CD4-positive, alpha-beta T cell (primary cell): ENCODE measurements at regions not wholly inside any gene's neighbourhood (a gene's known extent, or its start where the extent isn't known, plus 50 kb on each side); places are given as distances from the start of the nearest gene placed in this dataset.
"Not testable (repeated sequence)": the region's sequence is repeated elsewhere in the genome, so short reads cannot be mapped to it uniquely, and the experiment has no call there.

ENCODE experiments used
- ATAC-seq: fragments of 200-7000 bp; cut with Tn5 transposase; one replicate; pipeline ENCODE4 v1.10.0; 2022; ENCODE audit warnings: mild to moderate bottlenecking; ENCODE audit not compliant: poor library complexity
- CTCF ChIA-PET: fragments of 350-600 bp; sonication (Branson Sonifier 250); formaldehyde crosslinking; loops from one replicate; lab custom pipeline; 2021; ENCODE audit warnings: antibody characterized with exemption, inconsistent platforms; lab: Charles Lee
- POLR2A ChIA-PET: fragments of 350-600 bp; sonication (Branson Sonifier 250); formaldehyde crosslinking; loops from one replicate; lab custom pipeline; 2021; ENCODE audit warnings: antibody characterized with exemption, inconsistent platforms; lab: Charles Lee
- DNase-seq, 14 experiments: peaks; one replicate each; pipeline ENCODE4 v3.0.0-alpha.2; 2013 to 2020; ENCODE audit warnings: mixed read lengths in 2 of 14
- H3K27ac ChIP-seq, 2 donors: one replicate each; pipeline versions ENCODE4 v1.5.1 to v1.7.0; 2013; ENCODE audit warnings: low read length in 2 of 2, low read depth in 1 of 2, mild to moderate bottlenecking in 1 of 2
- H3K27me3 ChIP-seq, 2 experiments: 1 replicate in 1 of 2; 2 replicates in 1 of 2; pipeline versions ENCODE4 v1.6.1 to v1.7.0; 2013; ENCODE audit warnings: low read length in 2 of 2, control low read depth in 1 of 2, mild to moderate bottlenecking in 1 of 2, moderate library complexity in 1 of 2; ENCODE audit not compliant: insufficient read depth in 2 of 2, control insufficient read depth in 1 of 2
- H3K36me3 ChIP-seq: one replicate; pipeline ENCODE4 v1.6.1; 2013; ENCODE audit warnings: low read length, control low read depth; ENCODE audit not compliant: insufficient read depth
- H3K4me1 ChIP-seq: one replicate; pipeline ENCODE4 v1.6.1; 2013; ENCODE audit warnings: low read length, control low read depth; ENCODE audit not compliant: insufficient read depth
- H3K4me3 ChIP-seq: one replicate; pipeline ENCODE4 v1.5.1; 2013; ENCODE audit warnings: mild to moderate bottlenecking, low read length, moderate library complexity
- H3K9me3 ChIP-seq, 2 experiments: 1 replicate in 1 of 2; 2 replicates in 1 of 2; pipeline versions ENCODE4 v1.6.1 to v1.7.0; 2013; ENCODE audit warnings: low read length in 2 of 2, mild to moderate bottlenecking in 2 of 2, control low read depth in 1 of 2, moderate library complexity in 1 of 2; ENCODE audit not compliant: control insufficient read depth in 1 of 2, insufficient read depth in 1 of 2
- H3K27ac Mint-ChIP-seq: one replicate; pipeline ENCODE4 v1.8.0; 2020; ENCODE audit warnings: mixed read lengths
- H3K27me3 Mint-ChIP-seq: one replicate; pipeline ENCODE4 v1.8.0; 2021; ENCODE audit warnings: mixed read lengths
- H3K36me3 Mint-ChIP-seq: one replicate; pipeline ENCODE4 v1.8.0; 2021; ENCODE audit warnings: low read depth, mixed read lengths
- H3K4me1 Mint-ChIP-seq: one replicate; pipeline ENCODE4 v1.8.0; 2021; ENCODE audit warnings: low read depth, mixed read lengths
- H3K4me3 Mint-ChIP-seq: one replicate; pipeline ENCODE4 v1.8.0; 2020; ENCODE audit warnings: mild to moderate bottlenecking, mixed read lengths
- H3K9me3 Mint-ChIP-seq: one replicate; pipeline ENCODE4 v1.8.0; 2020; ENCODE audit warnings: mixed read lengths
- intact Hi-C, 2 experiments: fragments of 100-400 bp; cut with DNase I in 1 of 2; cut with micrococcal nuclease in 1 of 2; formaldehyde crosslinking; loops; one replicate each; pipeline versions ENCODE4 v1.15.1 to v1.9.0; 2023 to 2025; cut with DNase I, micrococcal nuclease
- TF ChIP-seq, protein P1 (sequence below): fragments of 200-600 bp; IDR thresholded peaks from one replicate; pipeline ENCODE4 v1.8.0; 2022; ENCODE audit warnings: antibody characterized with exemption, mild to moderate bottlenecking

DNA sequence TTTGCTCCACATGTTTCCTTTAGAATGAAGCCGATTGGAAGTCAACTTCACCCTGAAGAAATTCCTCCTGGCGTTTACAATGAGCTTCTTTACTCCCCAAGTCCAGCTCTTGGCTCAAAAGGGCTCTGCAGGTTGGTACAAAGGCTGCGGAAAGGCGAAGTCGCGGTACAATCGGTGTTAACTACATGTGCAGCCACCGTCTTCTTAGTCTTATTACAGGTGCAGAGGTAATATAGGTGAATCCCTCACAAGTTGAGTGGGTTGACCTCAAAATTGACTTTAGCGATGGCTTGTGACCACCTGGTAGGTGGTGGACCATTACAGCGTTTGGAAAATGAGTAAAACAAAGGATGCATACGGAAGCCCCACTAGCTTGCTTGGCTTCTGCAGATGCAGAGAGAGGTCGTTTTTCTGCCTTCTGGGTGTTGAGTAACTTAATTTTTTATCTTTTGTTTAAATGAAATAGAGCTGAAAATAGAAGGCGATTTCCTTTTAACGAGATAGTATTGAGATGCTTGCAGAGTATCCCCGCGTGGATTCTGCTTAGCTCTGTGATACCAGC, 98.0 kb downstream of the TRIM27 start:
- TF ChIP-seq, protein P1, sequence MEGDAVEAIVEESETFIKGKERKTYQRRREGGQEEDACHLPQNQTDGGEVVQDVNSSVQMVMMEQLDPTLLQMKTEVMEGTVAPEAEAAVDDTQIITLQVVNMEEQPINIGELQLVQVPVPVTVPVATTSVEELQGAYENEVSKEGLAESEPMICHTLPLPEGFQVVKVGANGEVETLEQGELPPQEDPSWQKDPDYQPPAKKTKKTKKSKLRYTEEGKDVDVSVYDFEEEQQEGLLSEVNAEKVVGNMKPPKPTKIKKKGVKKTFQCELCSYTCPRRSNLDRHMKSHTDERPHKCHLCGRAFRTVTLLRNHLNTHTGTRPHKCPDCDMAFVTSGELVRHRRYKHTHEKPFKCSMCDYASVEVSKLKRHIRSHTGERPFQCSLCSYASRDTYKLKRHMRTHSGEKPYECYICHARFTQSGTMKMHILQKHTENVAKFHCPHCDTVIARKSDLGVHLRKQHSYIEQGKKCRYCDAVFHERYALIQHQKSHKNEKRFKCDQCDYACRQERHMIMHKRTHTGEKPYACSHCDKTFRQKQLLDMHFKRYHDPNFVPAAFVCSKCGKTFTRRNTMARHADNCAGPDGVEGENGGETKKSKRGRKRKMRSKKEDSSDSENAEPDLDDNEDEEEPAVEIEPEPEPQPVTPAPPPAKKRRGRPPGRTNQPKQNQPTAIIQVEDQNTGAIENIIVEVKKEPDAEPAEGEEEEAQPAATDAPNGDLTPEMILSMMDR, result no peak
- Mint-ChIP-seq H3K27me3 (peaks cover 96% of the 10 kb centered on the region), H3K4me1 (peaks cover 11% of the 10 kb centered on the region), H3K36me3 (no peaks in the 10 kb centered on the region), H3K27ac (no peak overlapping the region), H3K4me3 (no peak overlapping the region), H3K9me3 (no peaks in the 10 kb centered on the region)
- CTCF ChIA-PET, result no interaction called here
- Histone ChIP-seq H3K27me3 (peaks cover 49 to 78% of the 10 kb centered on the region in 2 experiments), H3K9me3 (peaks cover 4 to 26% of the 10 kb centered on the region in 2 experiments), H3K4me1 (no peaks in the 10 kb centered on the region), H3K4me3 (no peak overlapping the region), H3K36me3 (no peaks in the 10 kb centered on the region), H3K27ac (no peak overlapping the region)
- DNase-seq (no peak), ATAC-seq (no peak)
- intact Hi-C loops, result loop anchor here in 1 of 2 experiments (10.0 kb wide), 1 partner anchor 549 kb away; the partner anchor contains the start of gene OR12D3
- POLR2A ChIA-PET, result no interaction called here

DNA sequence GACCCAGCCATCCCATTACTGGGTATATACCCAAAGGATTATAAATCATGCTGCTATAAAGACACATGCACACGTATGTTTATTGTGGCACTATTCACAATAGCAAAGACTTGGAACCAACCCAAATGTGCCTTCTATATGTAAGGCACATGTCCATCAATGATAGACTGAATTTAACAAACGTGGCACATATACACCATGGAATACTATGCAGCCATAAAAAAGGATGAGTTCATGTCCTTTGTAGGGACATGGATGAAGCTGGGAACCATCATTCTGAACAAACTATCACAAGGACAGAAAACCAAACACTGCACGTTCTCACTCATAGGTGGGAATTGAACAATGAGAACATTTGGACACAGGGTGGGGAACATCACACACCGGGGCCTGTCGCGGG, 92.1 kb downstream of the TRIM27 start:
- H3K36me3 Mint-ChIP-seq, H3K4me3 Mint-ChIP-seq, H3K4me3 ChIP-seq, H3K4me1 ChIP-seq, DNase-seq, H3K9me3 ChIP-seq, H3K9me3 Mint-ChIP-seq, H3K36me3 ChIP-seq, H3K27ac ChIP-seq, ATAC-seq, H3K4me1 Mint-ChIP-seq, H3K27ac Mint-ChIP-seq, POLR2A ChIA-PET, CTCF ChIA-PET: not testable (repeated sequence)
- peaks cover 83% of the 10 kb centered on the region for H3K27me3 Mint-ChIP-seq
- intact Hi-C loops, result loop anchor here (10.0 kb wide), 3 partner anchors 117 to 927 kb away; no protein-coding TSS in a partner anchor
- peaks cover 20 to 46% of the 10 kb centered on the region in 2 experiments for H3K27me3 ChIP-seq

DNA sequence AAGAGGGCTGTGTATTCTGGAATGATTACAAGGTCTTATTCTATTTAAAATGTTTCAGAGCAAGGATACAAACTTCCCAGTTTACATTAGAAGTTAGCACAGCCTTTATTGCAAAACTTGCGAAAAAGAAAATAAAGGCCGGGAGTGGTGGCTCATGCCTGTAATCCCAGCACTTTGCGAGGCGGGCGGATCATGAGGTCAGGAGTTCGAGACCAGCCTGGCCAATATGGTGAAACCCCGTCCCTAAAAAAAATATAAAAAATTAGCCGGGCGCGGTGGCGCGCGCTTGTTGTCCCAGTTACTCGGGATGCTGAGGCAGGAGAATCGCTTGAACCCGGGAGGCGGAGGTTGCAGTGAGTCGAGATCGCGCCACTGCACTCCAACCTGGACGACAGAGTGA, 87.1 kb downstream of the TRIM27 start:
- H3K4me1 Mint-ChIP-seq, result peaks cover 22% of the 10 kb centered on the region
- peaks cover 51% of the 10 kb centered on the region for H3K27me3 Mint-ChIP-seq
- Histone ChIP-seq H3K4me1 (peaks cover 14% of the 10 kb centered on the region), H3K27me3 (peaks cover 9 to 30% of the 10 kb centered on the region in 2 experiments)
- intact Hi-C loops, result loop anchor here (1.0 to 10.0 kb wide), 10 partner anchors 86 to 932 kb away; partner anchors contain the start of genes OR2H2 (in 1 of the 2) and TRIM27 (in 1 of the 2)
- H3K9me3 ChIP-seq, H3K27ac ChIP-seq, H3K27ac Mint-ChIP-seq, ATAC-seq, H3K36me3 ChIP-seq, H3K4me3 ChIP-seq, H3K9me3 Mint-ChIP-seq, H3K4me3 Mint-ChIP-seq: not testable (repeated sequence)
- POLR2A ChIA-PET, result interaction anchor here (0.7 to 4.2 kb wide), 10 partner anchors 12 to 183 kb away, joined by 5 to 42 read pairs (median 23); partner anchors contain the start of gene TRIM27
- peaks cover 17% of the 10 kb centered on the region for H3K36me3 Mint-ChIP-seq
- CTCF ChIA-PET, result interaction anchor here (0.6 to 3.4 kb wide), 25 partner anchors 13 to 1045 kb away, joined by 3 to 55 read pairs (median 4); partner anchors contain the start of gene TRIM27
- peak in 1 of 14 experiments; percentile 18 for DNase-seq

DNA sequence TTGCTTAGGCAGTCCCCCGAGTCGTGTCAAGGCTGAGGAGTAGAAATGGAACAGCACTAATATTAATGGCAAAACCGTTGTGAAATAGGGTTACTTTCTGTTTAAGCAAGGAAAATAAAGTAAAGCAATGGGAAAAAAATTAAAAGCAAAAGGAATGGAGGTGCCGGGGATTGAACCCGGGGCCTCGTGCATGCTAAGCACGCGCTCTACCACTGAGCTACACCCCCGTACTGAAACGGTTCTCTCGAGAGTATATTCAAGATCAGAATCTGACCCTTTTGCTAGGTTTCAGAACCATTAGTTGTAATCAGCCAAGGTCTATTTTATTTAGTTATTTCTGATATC, 85.5 kb downstream of the TRIM27 start:
- intact Hi-C loops, result loop anchor here (1.0 to 10.0 kb wide), 12 partner anchors 25 to 933 kb away; partner anchors contain the start of genes OR2H2 (in 1 of the 2) and TRIM27 (in 1 of the 2)
- peak overlapping the region; percentile 65 for H3K4me3 ChIP-seq
- Mint-ChIP-seq H3K4me1 (peaks cover 22% of the 10 kb centered on the region), H3K27me3 (peaks cover 50% of the 10 kb centered on the region), H3K9me3 (no peaks in the 10 kb centered on the region), H3K4me3 (peak overlapping the region; percentile 76), H3K36me3 (peaks cover 17% of the 10 kb centered on the region), H3K27ac (peak overlapping the region; percentile 96)
- ChIA-PET POLR2A (interaction anchor here (0.6 to 4.2 kb wide), 21 partner anchors 21 to 1706 kb away, joined by 3 to 42 read pairs (median 4); partner anchors contain the start of gene TRIM27), CTCF (interaction anchor here (1.3 to 3.4 kb wide), 9 partner anchors 11 to 177 kb away, joined by 3 to 55 read pairs (median 10); partner anchors contain the start of gene TRIM27)
- peak; percentile 42 to 92 (median 65) for DNase-seq
- TF ChIP-seq, protein P1, result no peak
- peaks cover 3 to 28% of the 10 kb centered on the region in 2 experiments for H3K27me3 ChIP-seq
- peak; percentile 69 for ATAC-seq
- no peaks in the 10 kb centered on the region for H3K36me3 ChIP-seq
- H3K27ac ChIP-seq, result peak overlapping the region in 1 of 2 donors; percentile 38
- H3K4me1 ChIP-seq, result peaks cover 14% of the 10 kb centered on the region
- H3K9me3 ChIP-seq, result no peaks in the 10 kb centered on the region
